Midbrain (tissue), 1 donor: ENCODE measurements at regions not wholly inside any gene's neighbourhood (a gene's known extent, or its start where the extent isn't known, plus 50 kb on each side); places are given as distances from the start of the nearest gene placed in this dataset.
"Not testable (repeated sequence)": the region's sequence is repeated elsewhere in the genome, so short reads cannot be mapped to it uniquely, and the experiment has no call there.

Experiments
- DNase-seq: peaks from one replicate; lab custom pipeline; 2025; lab: John Stamatoyannopoulos, UW

DNA sequence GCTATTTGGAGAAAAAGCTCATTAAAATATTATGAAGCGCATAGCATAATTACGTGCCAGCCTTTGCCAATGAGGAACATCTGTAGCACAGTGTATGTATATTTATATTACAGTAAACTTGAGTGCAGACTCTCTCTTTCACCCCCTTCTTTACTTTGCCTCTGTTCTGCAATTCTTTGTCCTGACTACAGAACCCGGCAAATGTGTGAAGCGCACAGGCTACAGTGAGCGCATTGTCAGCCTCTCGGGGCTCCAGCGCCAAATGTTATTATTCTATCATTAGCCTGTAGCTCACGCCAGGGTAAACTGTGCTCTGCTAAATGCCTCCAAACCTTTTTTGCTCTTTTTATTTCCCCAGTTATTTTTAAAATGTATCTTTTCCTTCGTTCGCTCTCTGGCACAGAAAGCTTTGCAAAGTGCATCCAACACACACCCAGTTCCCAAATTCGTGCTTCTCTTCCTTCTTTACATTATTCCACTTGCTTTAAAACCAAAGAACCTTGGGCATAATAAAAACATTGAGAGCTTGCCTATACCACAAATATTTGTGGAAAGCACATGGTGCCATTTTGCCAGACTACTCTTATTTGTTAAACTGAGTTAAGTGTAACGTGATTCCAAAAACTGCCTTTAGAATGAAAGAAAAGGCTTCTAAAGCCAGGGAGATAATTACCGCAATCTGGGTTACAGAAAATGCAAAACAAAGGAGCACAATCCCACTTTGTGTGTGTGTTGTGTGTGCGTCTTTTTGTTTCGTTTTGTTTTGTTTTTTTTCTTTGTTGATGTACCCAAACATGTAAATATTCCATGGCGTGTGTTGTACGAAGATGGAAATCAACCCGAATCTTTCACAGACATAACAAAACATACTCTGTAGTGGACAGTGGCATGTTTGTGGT, 164.1 kb upstream of the MPDZ start:
- peak; percentile 69 for DNase-seq

DNA sequence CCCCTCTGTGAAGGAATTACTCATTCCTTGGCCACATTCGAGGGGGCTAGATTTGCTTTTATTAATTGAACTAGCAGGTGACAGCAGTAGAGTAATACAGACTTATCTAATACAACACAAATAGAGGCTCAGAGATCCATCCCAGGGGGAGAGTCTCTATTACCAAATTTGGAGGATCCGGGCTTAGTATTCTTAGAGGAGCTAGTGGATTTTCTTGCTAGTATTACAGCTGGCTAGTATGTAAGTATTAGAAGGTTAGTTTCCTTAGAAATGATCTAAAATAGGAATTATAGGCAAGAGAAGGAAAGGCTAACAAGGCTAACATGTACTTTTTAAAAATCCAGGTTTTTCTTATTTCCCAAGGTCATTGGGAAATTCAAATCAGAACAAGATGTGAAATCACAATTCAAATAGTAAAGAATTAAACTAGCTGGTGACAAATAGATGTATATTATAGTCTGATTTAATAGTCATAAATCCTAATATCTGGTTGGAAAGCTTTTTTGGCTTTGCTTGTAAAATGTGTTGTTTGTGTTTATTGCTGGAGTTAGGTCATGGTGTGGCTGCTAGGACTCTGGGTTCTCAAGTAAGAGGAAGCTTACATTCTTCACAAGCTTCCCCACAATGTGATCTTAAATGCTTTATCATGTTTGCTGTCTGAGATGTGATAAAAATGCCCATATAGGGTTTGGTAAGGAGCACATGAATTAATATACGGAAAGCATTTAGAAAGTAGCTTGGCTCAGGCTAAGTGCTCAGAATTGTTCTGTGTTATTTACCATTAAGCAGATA, 160.4 kb upstream of the MPDZ start:
- no peak for DNase-seq

DNA sequence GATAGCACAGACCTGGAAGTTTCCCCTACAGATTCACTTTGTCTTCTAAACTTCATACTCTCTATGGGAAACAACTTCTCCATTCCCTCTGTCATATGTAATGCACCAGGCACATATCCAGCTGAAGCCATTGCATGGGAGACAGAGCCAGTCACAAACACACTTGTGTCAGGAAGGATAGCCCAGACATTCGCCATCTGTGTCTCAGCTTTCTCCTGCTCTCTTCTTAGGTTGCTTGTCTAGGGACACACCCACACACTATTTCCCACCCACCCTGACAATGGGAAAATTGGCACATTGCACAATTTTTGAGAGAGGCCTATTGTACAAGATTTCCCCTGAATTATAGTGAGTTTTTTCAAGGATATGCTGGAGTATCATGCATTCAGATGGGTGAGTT, 158.4 kb upstream of the MPDZ start:
- no peak for DNase-seq

DNA sequence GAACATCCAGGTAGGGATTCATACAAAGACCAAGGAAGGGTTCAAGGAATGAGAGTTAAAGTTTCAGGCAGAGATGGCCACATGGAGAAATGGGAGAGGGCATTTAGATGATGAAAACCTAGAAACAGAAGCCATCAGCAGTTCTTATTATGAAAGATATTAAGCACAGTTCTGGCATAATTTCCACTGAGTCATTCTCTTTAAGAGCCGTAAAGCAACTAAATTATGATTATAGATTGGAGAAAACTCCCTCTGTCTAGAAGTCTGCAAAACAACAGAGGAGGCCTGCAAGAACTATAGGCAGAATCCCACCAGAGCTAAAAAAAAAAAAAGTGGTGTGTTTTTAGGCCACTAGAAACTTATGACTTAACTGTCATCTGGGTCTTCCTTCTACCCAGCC, 157.1 kb upstream of the MPDZ start:
- DNase-seq = no peak

DNA sequence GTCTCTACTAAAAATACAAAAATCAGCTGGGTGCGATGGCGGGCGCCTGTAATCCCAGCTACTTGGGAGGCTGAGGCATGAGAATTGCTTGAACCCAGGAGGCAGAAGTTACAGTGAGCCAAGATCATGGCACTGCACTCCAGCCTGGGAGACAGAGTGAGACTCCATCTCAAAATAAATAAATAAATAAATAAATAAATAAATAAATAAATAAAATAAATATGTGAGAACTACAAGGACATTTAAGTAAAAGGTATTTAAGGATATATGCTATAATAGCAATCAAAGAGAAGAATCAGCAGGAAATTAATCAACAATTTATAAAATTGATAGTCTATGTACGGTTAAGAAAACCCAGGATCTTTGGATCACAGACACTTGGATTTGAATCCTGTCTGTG, 154.0 kb upstream of the MPDZ start:
- not testable (repeated sequence) for DNase-seq

DNA sequence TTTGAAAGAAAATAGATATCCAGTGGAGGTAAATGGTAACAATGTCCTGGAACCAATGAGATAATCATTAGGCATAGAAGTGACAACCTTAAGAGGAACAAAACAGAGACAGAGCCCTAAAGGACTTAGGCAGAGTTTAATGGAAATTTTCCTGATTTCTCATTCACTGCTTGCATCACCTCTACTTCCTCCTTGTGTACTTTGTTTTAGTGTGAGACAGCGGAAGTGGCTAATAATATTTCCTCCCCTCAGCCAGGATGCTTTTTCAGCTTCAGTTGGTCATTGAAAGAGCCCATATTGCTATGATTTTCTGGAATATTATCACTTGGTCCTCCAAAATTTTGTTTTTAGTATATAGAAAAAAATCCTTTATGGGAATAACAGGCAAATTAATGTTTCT, 153.4 kb upstream of the MPDZ start:
- no peak for DNase-seq

DNA sequence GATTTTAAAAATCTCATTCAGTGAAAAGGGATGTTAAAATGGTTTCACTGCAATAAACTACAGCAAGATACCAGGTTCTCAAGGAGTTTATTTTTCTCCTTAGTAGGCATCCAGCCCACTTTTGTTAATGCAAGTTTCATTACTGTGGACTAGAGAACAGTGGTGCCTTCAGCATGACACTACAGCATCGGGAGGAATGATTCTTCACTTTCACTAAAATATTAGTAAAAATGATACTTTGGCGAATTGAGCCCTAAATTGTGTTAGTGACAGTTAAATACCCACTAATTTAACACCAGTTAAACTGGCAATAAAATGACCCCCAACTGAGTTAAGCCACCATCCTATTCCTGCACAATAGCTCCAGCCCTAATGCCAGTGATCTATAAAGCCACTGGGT, 152.2 kb upstream of the MPDZ start:
- DNase-seq = no peak

DNA sequence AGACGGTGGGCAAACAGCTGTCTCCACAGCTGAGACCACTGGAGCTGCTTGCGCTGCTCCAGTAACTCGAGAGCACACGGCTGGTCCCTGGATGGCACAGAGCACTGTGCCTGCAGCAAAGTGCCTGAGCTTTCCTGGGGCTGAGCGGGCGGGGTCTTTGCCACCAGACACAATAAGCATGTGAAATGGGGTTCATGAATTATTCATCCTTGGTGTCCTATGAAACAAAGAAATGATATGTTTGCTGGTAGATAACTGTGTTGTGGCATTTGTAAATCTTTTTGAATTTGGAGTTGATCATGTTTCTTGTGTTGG, 151.7 kb upstream of the MPDZ start:
- peak; percentile 53 for DNase-seq

DNA sequence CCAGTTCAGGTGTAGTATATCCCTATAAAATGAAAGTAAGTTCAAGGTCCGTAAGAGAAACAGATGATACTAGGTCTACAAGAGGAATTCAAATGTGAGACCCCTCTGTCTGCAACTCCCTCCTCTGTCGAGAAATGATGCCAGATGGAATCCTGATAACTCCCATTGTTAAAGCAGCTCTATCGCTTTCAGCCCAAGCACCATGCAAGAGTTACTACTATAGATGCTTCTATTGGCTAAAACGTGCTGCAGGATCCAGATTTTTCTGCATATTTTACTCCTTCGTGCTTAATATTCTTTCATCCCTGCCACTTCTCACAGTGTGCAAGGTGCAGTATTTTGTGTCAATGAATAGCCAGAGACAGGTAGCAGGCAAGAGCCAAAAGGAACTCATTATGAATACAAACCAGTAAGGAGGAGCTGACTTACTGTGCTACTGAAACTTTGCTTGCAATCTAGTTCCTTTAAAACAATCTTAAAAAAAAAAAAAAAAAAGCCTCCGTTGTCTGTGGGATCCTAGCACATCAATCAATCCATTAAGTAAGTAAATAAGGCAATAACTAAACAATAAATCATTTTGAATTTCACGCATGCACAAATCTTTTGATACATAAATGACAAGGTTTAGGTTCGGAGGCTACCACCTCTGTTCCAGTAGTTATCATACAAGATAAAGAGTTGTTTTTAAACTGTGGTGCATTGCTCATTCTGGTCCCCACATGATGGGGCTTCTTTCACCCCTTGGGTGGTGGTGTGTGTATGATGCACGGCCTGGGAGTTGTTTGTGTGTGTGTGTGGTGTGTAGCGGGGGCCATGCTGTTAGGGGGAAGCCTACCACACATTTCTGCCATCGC, 151.1 kb upstream of the MPDZ start:
- DNase-seq = no peak

DNA sequence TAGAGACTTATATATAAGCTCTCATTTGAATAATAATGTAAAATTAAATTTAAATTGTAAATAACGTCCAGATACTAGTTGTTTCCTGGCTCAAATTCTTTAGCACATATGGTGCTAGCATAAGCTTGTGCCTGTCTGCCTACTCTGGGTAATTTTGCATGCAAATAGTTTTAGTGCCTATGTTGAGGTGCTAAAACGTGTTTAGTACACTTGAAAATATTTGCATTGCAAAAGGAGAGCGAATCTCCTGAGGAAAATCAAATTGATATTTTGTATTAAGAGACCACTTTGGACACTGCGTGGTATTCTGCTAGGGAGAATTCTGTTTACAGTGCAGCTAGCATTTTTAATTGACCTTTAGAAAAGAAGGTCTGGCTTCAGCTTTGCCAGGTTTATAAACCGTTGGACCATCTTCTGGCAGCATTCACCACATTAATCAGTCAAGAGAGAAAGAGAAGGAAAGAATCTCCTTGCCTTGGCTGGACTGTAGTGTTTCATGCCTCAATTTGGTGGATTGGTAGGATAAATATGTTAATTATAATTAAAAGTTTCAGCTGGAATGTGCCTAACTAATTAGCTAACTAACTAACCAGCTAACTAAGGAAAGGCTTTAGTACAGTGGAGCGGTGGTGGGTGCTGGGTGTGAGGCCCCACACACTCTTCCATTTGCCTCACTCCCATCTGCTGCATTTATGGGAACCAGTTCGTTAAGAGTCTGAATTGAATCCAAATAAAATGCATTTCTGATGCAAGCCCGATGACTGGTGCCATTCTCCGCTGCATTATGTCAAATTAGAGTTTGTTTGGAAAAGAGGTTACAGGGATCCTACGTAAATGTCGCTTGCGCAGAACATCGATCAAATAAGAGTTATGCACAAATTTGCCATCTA, 150.1 kb upstream of the MPDZ start:
- DNase-seq = no peak

DNA sequence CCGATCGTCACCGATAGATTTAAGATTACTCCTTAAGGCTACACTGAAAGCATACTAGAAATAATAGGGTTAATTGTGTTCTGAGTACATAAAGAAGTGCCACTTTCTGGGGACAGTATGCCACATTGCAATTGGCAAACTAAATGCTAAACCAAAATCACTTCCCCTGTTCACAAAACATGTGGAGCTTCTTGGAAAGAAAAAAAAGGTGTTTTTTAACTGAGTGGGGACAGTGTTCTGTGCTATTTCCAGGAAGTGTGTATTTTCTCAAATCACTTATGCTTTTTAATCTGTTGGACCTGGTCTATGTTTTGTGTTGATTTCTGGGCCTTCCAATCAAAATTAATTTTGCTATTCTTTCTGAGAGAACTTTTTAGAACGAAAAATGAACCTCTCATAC, 149.3 kb upstream of the MPDZ start:
- DNase-seq = no peak

DNA sequence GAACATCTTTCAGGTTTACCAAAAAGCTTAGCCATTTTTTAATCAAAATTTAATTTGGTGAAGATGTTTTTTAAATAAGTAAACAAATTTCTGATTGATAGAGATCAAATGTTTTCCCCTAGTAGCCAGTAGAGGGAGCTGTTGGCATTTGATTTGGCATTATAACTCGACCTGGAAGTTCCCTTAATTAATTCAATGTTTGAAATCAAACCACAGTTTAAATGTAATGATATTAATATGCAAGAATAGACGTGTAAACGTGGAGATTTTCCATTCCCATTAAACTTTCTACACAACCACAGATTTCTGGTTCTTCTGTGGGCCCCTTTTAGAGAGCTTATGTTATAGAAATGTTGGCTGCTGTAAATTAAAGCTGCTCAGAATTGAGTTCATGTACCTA, 148.1 kb upstream of the MPDZ start:
- peak; percentile 54 for DNase-seq

DNA sequence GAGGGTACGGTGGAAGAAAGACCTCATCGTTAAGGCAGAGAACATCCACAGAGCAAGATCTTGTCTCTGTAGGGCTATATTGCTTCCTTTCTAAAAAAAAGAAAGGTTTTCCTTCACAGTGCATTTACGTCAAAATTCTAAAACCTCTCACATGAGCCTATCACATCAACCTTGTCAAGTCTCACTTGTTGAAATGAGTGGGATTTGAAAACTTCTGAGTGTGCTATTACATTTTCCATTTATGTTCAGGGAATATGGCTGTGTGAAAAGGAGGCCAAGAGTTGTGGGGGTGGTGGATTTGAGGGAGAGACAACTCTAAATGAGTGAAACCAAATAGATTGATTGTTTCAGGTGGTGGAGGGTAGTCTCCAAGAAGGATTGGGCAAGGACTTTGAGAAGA, 147.1 kb upstream of the MPDZ start:
- DNase-seq = no peak

DNA sequence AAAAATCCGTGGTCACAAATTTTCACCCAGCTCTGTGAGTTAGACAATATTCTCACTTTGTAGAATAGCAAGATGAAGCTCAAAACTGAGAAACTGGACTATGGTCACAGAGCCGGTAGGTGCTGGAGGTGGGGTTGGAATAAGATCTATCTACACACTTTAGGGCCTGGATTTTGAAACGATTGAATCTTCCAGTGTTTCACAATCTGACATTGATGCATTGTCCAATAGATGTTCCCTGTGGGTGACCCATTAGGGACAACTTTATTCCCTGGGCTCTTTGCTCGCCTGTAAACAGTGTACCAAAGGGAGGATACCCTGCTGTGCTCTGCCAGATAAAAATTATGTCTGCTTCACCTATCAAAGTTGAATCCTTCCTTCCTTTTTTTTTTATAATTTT, 145.4 kb upstream of the MPDZ start:
- DNase-seq = no peak

DNA sequence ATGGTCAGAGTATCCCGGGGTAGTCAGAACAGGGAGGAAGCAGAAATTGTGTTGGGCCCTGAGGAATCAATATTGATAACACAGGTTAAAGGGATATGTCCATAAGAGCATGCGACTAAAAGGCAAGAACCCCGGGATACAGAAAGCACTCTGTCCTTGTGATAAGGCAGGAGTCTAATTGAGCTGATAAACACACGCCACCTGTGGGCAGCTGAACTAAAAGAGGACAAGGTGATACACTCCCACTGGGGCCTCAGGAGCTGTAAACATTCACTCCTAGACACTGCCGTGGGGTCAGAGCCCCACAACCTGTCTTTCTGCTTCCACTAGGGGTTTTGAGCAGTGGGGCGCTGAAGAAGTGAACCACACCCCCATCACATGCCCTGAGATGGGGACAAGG, 144.7 kb upstream of the MPDZ start:
- no peak for DNase-seq

DNA sequence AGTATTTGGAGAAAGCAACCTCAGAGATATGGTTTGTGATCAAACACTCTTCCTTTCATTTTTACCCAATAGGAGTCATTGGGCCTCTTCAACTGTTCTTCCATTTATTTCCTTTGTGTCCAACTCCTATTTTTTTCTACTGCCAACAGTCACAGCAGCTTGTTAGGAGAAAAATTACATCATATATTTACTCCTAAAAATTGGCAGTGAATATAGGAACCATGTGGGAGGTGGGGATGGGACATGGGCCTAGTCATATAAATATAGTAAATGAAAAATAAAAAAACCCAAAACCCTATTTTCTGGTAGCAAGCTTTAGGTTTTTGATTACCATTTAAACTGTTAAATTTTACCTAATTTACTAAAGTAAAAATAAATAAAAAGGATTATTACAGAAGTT, 134.9 kb upstream of the MPDZ start:
- DNase-seq = no peak

DNA sequence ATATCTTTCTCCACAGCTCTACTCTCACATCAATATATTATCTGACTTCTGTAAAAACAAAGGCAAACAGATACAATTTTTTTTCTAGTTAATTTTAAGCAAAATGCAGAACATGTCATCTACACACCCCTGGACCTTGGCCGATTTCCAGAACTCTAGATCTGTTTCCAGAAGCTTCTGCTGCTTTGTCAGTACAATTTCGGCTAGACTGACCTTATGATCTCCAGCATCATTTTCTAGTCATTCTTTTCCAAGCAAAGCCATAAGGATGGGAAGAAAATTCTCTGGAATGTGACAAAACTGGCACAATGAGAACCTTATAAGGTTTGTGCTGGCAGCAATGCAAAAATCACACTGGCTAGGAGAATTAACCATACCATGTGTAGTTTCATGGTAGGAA, 132.8 kb upstream of the MPDZ start:
- DNase-seq = no peak

DNA sequence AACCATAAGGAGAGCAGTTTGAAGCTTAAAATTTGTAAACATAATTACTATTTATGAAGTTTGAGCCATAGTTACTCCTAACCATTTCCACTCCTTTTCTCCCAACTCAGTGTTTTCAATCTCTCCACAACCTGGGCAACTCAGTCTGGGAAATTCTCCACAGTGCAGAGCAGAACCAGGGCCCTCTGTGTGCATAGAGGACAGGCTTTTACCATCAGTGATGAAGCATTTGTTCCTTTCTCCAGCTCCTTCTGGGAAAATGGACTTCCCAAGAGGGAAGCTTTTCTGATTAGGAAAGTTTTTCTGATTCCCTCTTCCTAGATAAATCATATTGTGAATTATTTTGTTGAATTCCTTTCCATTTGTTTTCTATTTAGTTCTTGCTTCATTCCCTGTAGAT, 132.3 kb upstream of the MPDZ start:
- no peak for DNase-seq

DNA sequence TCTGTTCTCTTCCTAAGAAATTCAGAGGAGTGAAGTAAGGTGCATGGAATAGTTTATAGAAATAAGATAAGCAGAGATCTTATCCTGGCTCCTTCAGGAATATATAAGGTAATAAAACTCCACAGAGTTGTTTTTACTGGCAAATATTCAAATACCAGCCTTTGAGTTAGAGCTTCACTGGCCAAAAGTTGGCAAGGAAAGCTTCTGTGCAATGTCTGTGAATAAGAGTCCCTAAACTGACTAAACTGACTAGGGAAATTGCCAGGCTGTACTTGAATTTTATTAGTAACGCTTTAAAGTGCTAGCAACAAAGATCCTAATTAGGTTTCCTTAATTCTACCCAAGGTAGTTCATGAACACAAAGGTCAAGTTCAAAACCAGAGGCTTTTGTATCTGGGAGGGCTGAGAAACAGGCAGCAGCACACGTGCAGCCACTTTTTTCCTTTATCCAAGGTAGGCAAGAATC, 131.1 kb upstream of the MPDZ start:
- no peak for DNase-seq

DNA sequence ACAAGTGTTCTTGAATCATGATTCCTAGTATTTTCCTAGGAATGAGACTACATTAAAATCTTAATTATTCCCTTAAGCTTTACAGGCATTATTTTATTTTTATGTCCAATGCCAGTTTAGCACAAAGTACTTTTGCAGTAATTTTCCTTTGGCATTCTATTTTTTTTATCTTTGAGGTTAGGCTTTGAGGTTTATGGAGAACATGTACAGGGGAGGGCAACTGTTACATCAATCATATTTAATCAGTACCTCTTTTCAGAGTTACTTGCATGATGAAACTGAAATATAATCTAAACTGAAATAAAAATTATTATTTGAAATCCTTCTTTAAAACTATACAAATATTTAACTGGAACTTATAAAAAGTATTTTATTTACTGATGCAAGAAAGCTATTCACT, 118.2 kb upstream of the MPDZ start:
- DNase-seq = no peak

DNA sequence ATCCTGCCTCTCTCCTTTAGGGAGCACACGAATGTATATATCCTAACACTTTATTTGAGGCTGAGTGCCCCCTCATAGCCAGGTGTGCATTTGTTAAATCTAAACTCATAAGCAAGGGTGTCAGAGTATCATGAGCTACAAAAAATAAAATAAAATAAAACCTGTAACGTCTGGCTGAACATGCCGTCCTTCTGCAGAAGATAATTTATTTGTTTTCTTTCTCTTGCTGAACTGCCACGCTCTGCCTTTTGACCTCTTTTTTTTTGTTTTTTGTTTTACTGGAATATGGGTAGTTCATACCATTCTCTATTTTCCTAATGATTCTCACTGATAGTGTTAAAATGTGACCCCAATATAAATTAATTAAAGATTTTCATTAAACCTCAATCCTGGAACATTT, 117.7 kb upstream of the MPDZ start:
- no peak for DNase-seq

DNA sequence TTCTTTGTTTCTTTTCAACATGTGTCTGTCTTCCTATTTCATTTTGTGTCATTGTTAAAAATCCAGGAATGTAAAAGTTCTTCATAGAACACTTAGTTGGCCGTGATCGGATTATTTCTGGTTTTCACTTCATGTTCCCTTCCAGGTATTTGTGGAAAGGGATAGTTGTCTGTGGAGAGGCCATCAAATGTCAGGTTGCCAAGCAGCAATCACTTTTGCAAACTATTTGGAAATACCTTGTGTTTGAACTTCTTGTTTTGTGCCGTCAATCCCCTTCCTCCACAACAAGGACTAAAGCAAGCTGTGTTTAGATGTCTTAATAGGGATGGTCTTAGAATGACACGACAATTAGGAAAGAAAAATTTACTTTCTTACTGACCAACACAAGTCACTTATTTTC, 116.9 kb upstream of the MPDZ start:
- no peak for DNase-seq
